Peyer's patch (tissue), 4 donors: ENCODE measurements at regions not wholly inside any gene's neighbourhood (a gene's known extent, or its start where the extent isn't known, plus 50 kb on each side); places are given as distances from the start of the nearest gene placed in this dataset.

Experiments
- POLR2A ChIP-seq, 2 donors: fragments of 450-650 bp; IDR thresholded peaks; one replicate each; pipeline ENCODE4 v1.5.1; 2017; ENCODE audit warnings: antibody characterized with exemption in 2 of 2, mild to moderate bottlenecking in 2 of 2, moderate library complexity in 2 of 2
- TF ChIP-seq, protein P1 (sequence below), 6 experiments: fragments of 450-650 bp in 4 of 6; fragments of 200-600 bp in 2 of 6; sonication (generic) in 1 of 6; IDR thresholded peaks; one replicate each; pipeline ENCODE4 v1.5.1; 2017 to 2019; ENCODE audit warnings: antibody characterized with exemption in 6 of 6, mild to moderate bottlenecking in 3 of 6, moderate library complexity in 1 of 6

DNA sequence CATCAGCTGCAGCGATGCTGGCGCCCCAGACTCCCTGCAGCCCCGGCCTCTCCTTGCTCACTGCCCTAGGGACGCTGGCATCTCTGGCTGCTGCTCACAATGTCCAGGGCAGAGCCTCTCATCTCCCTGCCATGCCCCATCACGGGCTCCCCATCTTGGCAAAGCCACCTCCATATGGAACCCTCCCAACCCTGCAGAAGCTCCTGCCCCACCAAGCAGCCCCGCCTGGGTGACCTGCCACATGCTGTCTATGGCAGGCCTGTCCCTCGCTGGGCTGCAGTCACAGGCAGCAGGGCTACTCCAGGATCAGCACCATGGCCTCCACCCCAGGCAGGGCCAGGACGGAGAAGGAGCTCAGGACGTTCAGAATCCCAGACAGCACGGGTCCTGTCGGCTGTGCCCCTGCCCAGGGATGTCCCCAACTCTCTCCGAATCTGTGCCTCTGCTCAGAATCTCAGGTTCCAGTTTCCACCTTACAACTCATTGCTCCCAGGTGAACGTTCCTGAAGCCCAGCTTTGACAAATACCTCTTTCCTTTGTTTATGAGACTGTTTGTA lies 58.4 kb downstream of the PLXNA1 start:
- TF ChIP-seq, protein P1, sequence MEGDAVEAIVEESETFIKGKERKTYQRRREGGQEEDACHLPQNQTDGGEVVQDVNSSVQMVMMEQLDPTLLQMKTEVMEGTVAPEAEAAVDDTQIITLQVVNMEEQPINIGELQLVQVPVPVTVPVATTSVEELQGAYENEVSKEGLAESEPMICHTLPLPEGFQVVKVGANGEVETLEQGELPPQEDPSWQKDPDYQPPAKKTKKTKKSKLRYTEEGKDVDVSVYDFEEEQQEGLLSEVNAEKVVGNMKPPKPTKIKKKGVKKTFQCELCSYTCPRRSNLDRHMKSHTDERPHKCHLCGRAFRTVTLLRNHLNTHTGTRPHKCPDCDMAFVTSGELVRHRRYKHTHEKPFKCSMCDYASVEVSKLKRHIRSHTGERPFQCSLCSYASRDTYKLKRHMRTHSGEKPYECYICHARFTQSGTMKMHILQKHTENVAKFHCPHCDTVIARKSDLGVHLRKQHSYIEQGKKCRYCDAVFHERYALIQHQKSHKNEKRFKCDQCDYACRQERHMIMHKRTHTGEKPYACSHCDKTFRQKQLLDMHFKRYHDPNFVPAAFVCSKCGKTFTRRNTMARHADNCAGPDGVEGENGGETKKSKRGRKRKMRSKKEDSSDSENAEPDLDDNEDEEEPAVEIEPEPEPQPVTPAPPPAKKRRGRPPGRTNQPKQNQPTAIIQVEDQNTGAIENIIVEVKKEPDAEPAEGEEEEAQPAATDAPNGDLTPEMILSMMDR (IDR thresholded peaks at IDR 0.05), result no peak
- TF ChIP-seq POLR2A (IDR thresholded peaks at IDR 0.05), result no peak
